ENCODE measurements at regions not wholly inside any gene's neighbourhood (a gene's known extent, or its start where the extent isn't known, plus 50 kb on each side); places are given as distances from the start of the nearest gene placed in this dataset.
A peak's percentile ranks its signal among the peaks of the same experiment; 100 is the strongest.

DNA sequence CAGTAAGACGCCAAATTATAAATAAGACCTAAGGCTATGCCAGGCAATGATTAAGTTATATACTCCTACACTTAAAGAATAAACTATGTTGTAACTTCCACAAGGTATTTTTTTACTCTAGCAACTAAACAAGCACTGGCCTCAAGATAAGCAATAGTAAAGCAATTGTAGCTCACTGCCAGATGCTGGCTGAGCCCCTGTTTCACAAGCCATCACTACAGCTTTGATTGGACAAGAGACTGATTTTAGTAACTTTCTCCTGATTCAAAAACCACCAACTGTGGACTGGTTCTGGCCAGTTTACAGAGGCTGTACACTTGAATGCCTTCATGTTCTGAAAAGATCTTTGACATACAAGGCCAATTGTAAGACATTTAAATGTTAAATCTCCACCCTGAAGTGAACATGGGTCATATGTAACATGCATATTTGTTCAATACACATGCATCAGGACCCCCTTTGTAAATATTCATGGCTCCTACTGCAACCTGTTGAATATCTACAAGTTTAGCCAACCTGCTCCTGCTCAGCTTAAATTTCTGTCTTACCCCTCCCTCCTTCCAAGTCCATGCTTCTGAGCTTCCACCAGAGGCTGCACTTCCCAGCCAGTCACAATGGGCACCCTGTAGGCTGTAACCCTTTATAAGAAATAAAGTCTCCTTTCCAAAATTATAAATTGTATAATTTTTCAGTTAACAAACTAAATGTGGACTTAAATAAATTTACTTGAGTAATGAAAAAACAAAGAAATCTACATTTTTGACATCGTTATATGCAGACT lies 423.6 kb downstream of the ANKRD50 start:
- no peak for DNase-seq

DNA sequence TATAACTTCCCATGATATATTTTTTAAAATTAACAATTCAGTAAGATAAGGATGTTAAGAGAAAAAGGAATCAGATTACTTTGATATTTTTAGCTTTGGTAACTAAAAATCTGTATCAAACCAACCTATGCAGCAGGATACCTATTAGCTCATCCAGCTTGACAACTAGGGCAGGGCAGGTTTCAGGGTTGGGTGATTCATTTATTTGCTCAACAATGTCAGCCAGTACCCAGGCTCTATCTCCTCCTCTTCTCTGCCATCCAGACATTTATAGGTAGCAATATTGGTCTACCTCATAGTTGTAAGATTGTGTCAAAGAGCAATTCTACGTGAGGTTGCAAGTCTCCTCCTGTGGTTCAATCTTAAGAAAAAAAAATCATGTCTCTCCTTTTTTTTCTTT lies 421.9 kb downstream of the ANKRD50 start:
- DNase-seq, result no peak

DNA sequence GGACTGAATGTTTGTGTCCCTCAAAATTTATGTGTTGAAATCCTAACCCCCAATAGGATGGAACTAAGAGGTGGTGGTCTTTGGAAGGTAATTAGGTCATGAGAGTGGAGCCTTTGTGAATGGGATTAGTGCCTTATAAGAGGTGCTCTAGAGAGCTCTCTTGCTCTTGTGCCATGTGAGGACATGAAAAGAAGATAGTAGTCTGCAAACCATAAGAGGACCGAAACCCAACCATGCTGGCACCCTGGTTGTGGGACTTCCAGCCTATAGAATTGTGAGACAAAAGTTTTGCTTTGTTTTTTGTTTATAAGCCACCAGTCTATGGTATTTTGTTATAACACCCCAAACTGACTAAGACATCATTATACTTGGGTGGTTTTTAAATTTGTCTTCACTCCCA lies 417.1 kb downstream of the ANKRD50 start:
- DNase-seq, result no peak

DNA sequence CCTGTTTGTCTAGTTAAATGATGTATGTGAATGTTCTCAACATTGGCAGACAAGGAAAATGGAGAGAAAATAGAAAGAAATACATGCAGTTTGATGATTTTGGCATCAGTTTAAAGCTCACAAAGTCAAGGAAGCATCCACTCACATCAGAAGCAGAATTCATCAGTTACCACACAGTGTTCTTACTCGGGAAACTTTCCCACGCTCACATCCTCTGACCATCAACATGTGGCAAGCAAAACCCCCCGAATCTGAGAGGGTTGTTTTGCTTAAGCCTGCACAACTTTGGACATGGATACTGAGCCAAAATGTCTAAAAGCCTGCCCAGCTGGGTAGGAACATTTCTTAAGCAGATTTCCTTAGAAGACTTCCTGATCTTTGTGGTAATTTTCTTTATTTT lies 407.6 kb downstream of the ANKRD50 start:
- no peak for DNase-seq

DNA sequence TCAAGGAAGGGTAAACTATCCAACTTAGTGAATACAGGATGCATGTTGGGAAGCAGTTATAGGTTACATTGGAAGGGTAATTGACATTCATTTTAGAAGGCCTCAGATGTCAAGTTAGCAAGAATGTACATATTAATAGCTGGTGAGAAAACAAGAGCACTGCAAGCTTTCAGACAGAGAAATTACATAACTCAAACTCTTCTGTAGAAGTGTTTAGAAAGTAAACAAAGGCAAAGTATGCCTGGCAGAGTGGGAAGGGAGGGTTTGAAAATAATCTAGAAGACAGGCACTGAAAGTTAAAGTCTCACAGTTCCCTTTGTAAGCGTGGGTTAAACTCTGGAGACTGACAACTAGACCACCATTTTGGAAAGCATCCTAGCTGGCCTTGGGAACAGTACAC lies 406.2 kb downstream of the ANKRD50 start:
- DNase-seq, result no peak

DNA sequence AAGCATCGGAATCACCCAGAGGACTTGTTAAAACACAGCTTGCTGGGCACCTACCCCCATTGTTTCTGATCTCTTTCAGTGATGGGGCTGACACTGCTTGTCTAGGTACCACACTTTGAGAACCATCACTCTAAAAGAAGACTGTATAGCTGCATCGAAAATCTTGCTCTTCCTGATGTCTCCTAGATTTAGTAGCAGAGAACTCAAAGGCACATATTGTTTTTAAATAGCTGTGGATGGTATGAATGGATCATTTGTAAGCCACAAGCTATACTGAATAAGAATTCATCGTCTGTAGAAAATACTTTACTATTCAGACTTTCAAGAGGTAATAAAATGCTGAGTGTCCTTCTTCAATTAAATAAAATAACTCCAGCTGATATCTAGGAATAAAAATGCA lies 405.4 kb downstream of the ANKRD50 start:
- DNase-seq, result no peak

DNA sequence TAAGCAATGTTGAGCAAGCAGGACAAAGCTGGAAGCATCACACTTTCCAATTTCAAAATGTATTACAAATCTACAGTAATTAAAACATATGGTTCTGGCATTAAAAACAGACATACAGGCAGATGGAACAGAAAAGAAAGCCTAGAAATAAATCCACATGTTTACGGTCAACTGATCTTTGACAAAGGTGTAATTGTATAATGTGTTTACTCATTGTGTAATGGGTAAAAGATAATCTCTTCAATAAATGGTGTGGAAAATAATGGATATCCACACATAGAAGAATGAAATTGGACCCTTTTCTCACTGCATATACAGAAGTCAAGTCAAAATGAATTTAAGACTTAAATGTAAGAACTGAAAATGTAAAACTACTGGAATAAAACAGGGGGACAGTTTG lies 394.2 kb downstream of the ANKRD50 start:
- DNase-seq, result no peak

DNA sequence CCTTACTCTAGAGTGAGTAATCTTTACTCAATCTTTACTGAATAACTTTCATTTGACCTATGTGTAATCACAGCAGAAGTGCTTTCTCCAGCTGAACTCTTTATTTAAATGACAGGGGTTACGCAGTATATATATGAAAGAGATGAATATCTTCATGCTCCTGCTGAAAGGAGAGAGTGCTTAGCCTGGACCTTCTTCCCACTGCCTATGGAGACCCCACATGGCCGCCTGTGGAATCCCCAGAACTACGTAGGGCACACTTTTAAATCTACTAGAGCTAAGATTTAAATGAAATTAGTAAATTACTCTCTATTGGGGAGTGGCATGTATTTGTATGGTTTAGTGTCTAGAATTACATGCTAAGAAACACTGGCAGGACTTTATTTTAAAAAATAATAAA lies 391.2 kb downstream of the ANKRD50 start:
- no peak for DNase-seq

DNA sequence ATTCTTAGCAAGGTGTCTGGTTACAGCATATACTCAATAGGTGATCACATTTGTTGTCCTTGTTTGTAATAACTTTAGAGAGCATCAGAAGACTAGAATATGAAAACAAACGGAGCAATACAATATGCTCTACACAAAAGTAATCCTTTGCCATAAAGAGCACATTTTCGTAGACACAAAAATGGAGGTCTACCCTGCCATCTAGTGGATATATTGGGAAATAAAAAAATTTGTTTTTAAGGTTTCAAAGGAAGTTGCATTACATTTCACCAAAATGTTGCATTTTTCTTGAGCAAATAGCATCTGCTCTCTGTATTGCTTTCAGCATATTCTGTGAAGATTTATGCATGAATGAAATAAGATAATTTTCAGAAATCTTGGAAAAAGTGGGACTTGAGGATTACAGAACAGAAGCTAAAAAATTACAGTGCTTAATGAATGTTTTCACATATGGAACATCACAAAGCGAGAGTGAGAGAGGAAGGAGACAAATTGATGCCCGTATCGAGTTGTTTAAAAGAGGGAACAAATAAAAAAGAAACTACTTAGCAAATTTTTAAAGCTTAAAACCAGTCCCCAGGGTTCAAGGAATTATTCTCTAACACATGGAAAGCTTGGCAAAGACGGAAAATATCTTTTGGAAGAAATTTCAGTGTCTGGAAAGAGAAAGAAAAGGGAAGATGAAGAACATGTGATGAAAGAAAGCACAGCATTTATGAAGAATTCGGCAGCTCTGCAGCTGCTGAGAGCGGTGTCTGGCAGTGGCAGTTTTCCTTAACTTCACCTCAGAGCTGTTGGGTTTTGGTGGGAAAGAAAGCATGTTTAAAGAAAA lies 390.1 kb downstream of the ANKRD50 start:
- DNase-seq, result peak; percentile 6

DNA sequence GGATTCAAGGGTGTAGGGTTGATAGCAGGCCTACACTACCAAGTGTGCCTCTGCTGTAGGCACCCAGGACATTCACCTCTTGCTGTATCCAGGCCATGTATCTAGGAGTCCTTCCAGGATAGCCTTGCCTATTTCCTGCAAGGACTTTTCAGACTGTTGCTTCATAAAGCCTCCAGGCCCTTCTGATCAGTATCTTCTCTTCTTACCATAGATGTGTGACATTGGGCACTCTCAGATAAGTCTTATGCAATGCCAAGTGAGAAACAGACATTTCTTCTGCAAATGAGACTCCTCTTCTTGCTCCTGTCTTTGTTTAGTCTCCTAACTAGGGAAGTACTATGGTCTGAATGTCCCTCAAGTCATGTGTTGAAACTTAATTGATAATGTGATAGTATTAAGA lies 386.8 kb downstream of the ANKRD50 start:
- DNase-seq, result no peak

DNA sequence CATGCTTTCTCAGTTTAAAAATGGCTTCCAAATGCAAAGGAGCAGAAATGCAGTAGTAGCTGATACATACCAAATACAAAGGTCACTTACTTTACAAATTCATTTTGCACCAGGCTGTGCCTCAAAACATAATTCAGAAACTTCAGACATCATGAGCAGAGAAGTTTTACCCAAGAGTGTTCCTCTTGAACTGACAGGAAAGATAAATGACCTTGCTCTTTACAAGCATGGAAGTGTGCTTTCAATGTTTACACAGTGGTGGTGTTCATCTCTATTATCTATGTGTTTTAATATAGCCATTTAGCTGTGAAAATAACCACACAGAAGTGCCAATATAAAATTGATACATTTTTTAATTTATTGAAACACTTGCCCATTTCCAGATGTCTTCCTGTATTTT lies 383.4 kb downstream of the ANKRD50 start:
- no peak for DNase-seq

DNA sequence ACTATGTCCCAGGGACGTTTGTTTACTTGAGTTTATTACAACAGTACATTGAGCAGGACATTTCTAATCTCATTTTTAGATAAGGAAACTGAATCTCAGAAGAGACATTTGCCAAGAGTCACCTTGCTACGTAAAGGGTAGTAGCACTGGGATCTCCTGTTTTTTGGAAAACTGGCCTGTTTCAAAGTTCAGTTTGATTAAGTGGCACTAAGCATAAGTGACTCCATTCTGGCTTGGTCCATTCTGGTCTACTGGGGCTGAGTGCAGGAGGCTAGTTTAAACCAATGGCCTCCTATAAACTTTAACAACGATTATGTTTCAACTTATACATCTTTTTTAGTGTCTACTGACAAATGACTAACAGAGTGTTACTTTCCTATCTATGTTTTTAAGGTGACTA lies 382.5 kb downstream of the ANKRD50 start:
- DNase-seq, result no peak

DNA sequence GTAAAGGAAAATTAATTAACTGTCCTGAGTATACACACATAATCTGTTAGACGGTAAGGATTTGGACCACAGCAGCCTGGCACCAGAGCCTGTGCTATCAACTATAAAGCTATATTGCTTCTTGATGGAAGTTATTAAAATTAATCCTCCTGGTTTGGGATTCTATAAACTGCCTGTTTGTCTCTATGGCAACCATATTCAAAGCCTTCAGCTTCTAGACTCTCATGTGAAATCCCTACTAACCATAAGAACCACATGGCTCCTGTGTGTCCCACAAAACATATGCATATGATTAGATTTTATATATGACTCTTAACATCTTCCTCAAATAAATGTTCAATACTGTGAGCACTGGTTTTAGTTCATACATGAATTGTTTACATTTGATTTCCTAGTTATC lies 380.8 kb downstream of the ANKRD50 start:
- DNase-seq, result no peak

DNA sequence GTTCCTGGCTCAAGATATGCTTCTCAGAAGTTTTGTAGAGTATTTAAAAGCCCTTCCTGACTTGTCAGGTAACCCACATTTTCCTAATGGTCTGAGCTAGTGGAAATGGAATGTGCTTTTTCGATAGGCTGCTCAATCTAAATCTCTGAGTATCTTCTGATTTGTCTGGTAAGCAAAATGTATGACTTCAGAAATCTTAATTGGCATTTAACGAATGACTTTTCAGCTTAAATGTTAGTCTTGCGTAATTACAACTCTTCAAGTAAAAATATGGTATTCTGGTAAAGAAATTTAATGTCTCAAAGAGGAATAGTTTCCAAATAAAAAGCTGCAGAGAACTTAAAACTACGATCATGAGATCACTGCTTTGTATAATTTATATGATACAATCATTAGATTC lies 379.1 kb downstream of the ANKRD50 start:
- no peak for DNase-seq

DNA sequence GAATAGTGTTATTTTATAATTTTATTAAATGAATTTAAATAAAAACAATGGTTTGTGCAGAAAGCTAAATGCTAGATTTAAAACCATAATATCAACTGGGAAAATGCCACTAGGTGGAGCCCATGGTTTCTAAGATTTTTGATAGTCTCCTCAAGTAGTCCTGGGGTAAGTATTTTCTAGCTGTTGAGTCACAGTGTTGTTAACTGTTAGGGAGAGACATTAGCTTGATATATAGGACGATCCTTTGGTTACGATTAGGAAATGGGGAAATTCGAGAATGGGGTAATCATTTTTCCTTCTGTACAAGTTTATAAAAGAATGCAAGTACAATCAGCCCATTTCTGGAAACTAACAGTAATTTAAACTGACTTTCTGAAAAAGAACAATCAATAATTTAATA lies 378.4 kb downstream of the ANKRD50 start:
- peak; percentile 4 for DNase-seq

DNA sequence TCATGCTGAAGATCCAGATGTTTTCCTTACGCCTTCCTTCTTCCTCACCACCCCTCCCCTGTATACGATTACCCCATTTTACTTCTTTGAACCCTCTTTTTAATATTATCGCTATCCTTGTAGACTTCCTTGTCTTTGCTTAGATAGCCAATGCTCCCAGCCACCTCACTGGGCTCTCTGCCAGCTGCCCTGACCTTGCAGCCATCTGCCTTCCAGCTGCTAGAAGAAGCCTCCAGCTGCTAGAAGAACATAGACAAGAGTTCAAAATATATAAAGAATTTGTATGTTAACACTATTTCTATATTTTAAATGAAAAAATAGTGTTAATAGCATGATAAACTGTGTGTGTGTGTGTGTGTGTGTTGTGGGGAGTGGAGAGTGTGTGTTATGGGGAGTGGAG lies 374.7 kb downstream of the ANKRD50 start:
- no peak for DNase-seq

DNA sequence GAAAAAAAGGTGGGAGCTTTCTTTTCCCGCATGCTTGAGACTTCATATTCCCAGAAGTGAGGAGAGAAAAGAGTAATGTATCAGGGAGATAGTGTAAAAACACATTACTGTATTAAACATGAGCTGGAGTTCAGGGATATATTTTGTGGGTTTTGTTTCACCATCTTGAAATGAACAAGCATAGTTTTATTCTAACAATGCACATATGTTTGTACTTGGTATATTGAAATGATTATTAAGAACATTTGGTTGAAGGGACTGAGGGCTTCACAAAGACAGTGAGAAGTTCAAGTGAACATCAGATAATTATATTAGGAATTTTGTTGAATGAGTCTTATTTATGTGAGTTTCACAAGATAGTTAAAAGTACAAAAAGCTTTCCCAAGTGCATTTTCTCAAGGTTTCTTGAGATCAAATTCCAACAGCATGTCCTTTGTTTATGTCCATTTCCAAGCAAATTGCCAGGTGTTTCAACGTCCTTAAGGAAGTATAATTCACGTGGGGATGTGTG lies 368.8 kb downstream of the ANKRD50 start:
- no peak for DNase-seq

DNA sequence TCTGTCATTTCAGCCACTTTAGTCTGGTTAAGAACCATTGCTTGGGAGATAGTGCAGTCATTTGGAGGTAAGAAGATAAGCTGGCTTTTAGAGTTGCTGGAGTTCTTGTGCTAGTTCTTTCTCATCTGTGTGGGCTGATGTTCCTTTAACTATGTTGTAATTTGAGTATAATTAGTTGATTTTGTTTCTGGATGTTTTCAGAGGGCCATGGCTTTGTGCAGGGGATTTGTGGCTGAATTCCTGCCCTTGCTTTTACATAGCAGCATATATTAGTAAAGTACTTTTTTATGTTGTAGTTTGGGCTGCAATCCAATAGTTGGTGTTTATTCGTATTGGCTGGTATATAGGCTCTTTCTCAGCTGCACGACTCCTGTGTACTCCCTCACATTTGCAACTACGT lies 339.6 kb downstream of the ANKRD50 start:
- DNase-seq, result no peak

DNA sequence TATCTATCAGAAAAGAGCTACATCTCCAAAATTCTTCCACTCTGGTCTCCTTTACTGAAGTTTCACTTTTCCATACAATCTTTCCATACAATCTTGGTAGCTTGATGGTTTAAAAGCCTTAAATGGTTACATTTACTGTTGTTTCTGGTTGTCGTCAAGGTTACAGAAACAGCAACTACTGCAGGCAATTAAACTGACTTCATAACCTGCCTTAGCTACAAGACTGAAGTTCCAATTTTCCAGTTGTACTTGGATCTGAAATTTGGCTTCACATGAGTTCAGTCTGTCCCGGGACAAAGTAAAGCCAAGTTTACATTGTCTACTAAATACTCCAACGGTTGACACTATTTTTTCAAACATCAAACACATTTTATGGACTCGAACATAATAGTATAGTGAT lies 326.4 kb downstream of the ANKRD50 start:
- no peak for DNase-seq

DNA sequence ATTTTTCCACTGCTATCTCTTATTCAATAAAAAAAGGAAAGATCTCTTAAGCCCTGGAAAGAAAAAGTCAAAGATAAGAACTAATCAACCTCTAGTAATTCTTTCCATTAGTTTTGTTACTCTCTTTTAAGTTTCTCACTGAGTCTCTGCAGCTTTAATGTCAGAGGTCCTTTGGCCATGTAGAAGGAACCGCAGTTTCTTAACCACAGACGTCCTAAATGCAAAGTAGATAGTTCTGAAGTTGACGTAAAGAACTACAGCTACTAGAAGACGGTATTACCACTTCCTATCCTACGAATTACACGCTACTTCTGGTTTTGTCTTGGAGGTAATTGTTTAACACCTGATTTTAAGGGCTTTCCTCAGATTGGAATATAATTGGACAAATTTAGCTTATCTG lies 325.9 kb downstream of the ANKRD50 start:
- no peak for DNase-seq

DNA sequence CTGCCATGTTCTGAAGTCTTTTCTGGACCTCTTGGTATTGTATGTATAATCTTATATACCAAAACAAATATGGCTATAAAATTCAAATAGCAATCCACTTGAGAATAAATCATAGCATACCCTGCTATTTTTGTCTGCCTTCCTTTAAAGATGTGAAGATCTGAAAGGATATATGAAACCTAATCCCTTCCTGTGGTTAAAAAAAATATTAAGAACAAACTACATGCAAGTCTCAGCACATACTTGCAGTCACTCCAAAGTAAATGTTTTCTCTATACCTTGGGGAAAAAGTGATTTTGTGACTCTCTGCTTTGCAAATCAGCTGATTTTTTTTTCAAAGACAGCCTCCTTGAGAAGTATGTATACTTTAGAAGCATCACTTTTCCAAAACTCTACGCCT lies 322.9 kb downstream of the ANKRD50 start:
- no peak for DNase-seq

DNA sequence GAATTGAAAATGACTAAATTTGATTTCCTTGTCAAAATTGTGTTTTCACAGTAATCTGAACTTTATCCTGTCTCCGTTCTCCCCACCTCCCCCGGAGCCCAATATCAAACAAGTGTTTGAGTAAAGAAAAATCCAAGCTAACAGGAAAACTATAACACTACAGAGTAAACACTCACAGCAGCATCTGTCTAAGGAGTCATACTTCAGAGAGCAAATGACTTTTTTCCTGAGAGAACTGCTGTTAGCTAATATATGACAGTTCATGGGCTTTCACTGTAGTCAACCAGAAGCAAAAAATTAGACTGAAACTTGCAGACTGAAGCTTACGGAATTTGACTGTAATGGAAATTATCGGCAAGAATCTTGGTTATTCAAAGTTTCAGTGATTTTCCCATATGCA lies 321.7 kb downstream of the ANKRD50 start:
- DNase-seq, result no peak

DNA sequence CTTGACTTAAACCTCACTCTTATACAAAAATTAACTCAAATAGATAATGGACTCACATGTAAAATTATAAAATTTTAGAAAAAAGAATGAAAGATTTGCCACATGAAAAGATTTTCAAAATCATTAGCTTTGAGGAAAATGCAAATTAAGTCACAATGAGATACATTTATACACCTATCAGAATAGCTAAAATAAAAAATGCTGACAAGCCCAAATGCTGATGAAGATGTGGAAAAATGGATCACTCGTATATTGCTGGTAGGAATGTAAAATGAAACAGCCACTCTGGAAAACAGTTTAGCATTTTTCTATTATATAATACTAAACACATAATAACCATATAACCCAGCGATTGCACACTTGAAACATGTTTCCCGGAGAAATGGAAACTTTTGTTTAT lies 316.2 kb downstream of the ANKRD50 start:
- DNase-seq, result no peak

DNA sequence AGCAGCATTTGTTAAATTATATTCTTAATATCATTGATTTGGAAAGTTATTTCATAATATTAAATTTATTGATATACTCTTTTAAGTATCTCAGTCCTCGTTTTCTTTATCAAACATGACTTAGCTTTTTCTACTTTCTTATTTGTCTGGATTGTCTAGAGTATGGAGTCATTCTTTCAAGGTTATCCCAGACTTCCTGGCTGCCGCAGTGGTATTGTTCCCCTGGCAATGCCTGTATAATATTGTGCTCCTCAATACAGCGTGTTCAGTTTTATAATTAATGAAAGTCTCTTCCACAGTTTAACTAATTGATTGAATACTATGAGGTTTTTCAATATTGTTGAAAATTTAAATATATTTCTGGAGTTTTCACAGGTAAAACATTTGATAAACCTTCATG lies 310.9 kb downstream of the ANKRD50 start:
- DNase-seq, result no peak
